Activated naive CD8-positive, alpha-beta T cell treated with anti-CD3 and anti-CD28 coated beads for 36 hours (primary cell): ENCODE measurements at regions not wholly inside any gene's neighbourhood (a gene's known extent, or its start where the extent isn't known, plus 50 kb on each side); places are given as distances from the start of the nearest gene placed in this dataset.
"Not testable (repeated sequence)": the region's sequence is repeated elsewhere in the genome, so short reads cannot be mapped to it uniquely, and the experiment has no call there.

Source experiments
- DNase-seq: peaks from one replicate; pipeline ENCODE4 v3.0.0; 2021
- H3K27ac Mint-ChIP-seq: one replicate; pipeline ENCODE4 v1.8.0; 2022; ENCODE audit warnings: mild to moderate bottlenecking, moderate library complexity, mixed read lengths
- H3K27me3 Mint-ChIP-seq: one replicate; pipeline ENCODE4 v1.8.0; 2022; ENCODE audit warnings: mild to moderate bottlenecking, mixed read lengths
- H3K36me3 Mint-ChIP-seq: one replicate; pipeline ENCODE4 v1.8.0; 2021; ENCODE audit warnings: mild to moderate bottlenecking, mixed read lengths
- H3K4me1 Mint-ChIP-seq: one replicate; pipeline ENCODE4 v1.8.0; 2021; ENCODE audit warnings: mixed read lengths
- H3K4me3 Mint-ChIP-seq: one replicate; pipeline ENCODE4 v1.8.0; 2022; ENCODE audit warnings: mild to moderate bottlenecking, moderate library complexity, mixed read lengths
- H3K9me3 Mint-ChIP-seq: one replicate; pipeline ENCODE4 v1.8.0; 2022; ENCODE audit warnings: mixed read lengths

DNA sequence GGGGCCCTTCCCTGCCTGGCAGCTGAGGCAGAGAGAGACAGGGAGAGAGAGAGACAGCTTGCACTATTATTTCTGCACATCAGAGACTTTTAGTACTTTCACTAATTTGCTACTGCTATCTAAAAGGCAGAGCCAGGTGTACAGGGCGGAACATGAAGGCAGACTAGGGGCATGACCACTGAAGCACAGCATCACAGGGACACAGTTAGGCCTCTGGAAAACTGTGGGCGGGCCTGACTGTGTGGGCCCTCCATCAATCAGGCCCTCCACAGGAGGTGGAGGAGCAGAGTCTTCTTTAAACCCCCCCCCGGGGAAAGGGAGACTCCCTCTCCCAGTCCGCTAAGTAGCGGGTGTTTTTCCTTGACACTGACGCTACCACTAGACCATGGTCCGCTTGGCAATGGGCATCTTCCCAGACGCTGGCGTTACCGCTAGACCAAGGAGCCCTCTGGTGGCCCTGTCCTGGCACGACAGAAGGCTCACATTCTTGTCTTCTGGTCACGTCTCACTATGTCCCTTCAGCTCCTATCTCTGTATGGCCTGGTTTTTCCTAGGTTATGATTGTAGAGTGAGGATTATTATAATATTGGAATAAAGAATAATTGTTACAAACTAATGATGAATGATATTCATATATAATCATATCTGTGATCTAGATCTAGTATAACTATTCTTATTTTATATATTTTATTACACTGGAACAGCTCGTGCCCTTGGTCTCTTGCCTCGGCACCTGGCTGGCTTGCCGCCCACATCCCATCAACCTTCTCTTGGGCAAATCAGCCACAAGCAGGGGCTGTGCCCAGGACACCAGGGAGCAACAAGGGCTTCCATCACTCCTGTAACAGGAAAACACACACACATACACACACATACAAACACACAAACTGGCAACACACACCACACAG lies 60.7 kb upstream of the PPP2R2D start:
- not testable (repeated sequence) for H3K27me3 Mint-ChIP-seq, H3K4me3 Mint-ChIP-seq, H3K36me3 Mint-ChIP-seq, H3K9me3 Mint-ChIP-seq, H3K4me1 Mint-ChIP-seq, H3K27ac Mint-ChIP-seq, DNase-seq

- Mint-ChIP-seq H3K27ac (no peak overlapping the region), H3K27me3 (no peaks in the 10 kb centered on the region), H3K9me3 (no peaks in the 10 kb centered on the region), H3K4me3 (no peak overlapping the region), H3K36me3 (no peaks in the 10 kb centered on the region), H3K4me1 (no peaks in the 10 kb centered on the region)
- DNase-seq: no peak
These were observed 60.1 kb upstream of the PPP2R2D start for GRCh38 chr10:131840788-131841118.

DNA sequence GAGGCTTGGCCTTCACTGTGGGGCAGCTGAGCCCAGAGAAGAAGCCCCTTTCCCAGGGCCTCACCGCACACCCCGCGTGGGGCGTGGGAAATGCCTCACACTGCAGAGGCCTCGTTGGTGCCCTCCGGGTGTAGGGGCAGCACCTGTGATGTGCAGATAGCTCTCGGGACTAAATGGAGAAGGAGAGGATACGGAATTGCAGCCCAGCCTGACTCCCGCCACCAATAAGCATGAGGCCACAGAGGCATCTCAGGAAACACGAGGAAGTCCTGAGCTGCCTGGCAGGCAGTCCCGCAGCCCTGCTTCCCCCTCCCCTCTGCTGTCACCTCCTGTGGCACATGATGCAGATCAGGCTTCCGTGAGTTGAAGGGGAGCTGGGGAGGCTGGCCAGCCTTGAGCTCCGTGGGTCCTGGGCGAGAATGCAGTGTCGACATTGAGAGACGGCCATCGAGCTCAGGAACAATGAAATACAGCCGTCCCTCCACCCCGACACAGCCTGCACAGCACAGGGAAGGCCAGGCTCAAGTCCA lies 59.6 kb upstream of the PPP2R2D start:
- no peaks in the 10 kb centered on the region for H3K4me1 Mint-ChIP-seq
- no peaks in the 10 kb centered on the region for H3K27me3 Mint-ChIP-seq
- DNase-seq: no peak
- H3K9me3 Mint-ChIP-seq: no peaks in the 10 kb centered on the region
- H3K27ac Mint-ChIP-seq: no peak overlapping the region
- no peaks in the 10 kb centered on the region for H3K36me3 Mint-ChIP-seq
- H3K4me3 Mint-ChIP-seq: no peak overlapping the region

- Mint-ChIP-seq H3K4me1 (no peaks in the 10 kb centered on the region), H3K27ac (no peak overlapping the region), H3K9me3 (no peaks in the 10 kb centered on the region), H3K36me3 (no peaks in the 10 kb centered on the region), H3K4me3 (no peak overlapping the region), H3K27me3 (no peaks in the 10 kb centered on the region)
- no peak for DNase-seq
These were observed 59.1 kb upstream of the PPP2R2D start for GRCh38 chr10:131841661-131842139.

- DNase-seq: no peak
- Mint-ChIP-seq H3K27ac (no peak overlapping the region), H3K9me3 (no peaks in the 10 kb centered on the region), H3K4me3 (no peak overlapping the region), H3K27me3 (no peaks in the 10 kb centered on the region), H3K36me3 (no peaks in the 10 kb centered on the region), H3K4me1 (no peaks in the 10 kb centered on the region)
These were observed 58.3 kb upstream of the PPP2R2D start for GRCh38 chr10:131842351-131843088.

GRCh38 chr10:131843089-131843595 lies 57.7 kb upstream of the PPP2R2D start:
- no peaks in the 10 kb centered on the region for H3K36me3 Mint-ChIP-seq
- no peaks in the 10 kb centered on the region for H3K4me1 Mint-ChIP-seq
- DNase-seq: no peak
- no peak overlapping the region for H3K27ac Mint-ChIP-seq
- no peak overlapping the region for H3K4me3 Mint-ChIP-seq
- H3K9me3 Mint-ChIP-seq: no peaks in the 10 kb centered on the region
- H3K27me3 Mint-ChIP-seq: no peaks in the 10 kb centered on the region

GRCh38 chr10:131843881-131844284 lies 56.9 kb upstream of the PPP2R2D start:
- no peaks in the 10 kb centered on the region for H3K4me1 Mint-ChIP-seq
- no peak overlapping the region for H3K4me3 Mint-ChIP-seq
- no peak overlapping the region for H3K27ac Mint-ChIP-seq
- H3K36me3 Mint-ChIP-seq: no peaks in the 10 kb centered on the region
- DNase-seq: no peak
- H3K27me3 Mint-ChIP-seq: no peaks in the 10 kb centered on the region
- no peaks in the 10 kb centered on the region for H3K9me3 Mint-ChIP-seq

- no peaks in the 10 kb centered on the region for H3K36me3 Mint-ChIP-seq
- H3K9me3 Mint-ChIP-seq: no peaks in the 10 kb centered on the region
- no peak overlapping the region for H3K27ac Mint-ChIP-seq
- no peak overlapping the region for H3K4me3 Mint-ChIP-seq
- no peak for DNase-seq
- no peaks in the 10 kb centered on the region for H3K27me3 Mint-ChIP-seq
- no peaks in the 10 kb centered on the region for H3K4me1 Mint-ChIP-seq
These were observed 56.2 kb upstream of the PPP2R2D start for GRCh38 chr10:131844529-131845084.

- no peaks in the 10 kb centered on the region for H3K4me1 Mint-ChIP-seq
- no peaks in the 10 kb centered on the region for H3K36me3 Mint-ChIP-seq
- no peaks in the 10 kb centered on the region for H3K27me3 Mint-ChIP-seq
- H3K4me3 Mint-ChIP-seq: no peak overlapping the region
- peaks cover 1% of the 10 kb centered on the region for H3K9me3 Mint-ChIP-seq
- H3K27ac Mint-ChIP-seq: no peak overlapping the region
- DNase-seq: no peak
These were observed 55.1 kb upstream of the PPP2R2D start for GRCh38 chr10:131845505-131846239.

DNA sequence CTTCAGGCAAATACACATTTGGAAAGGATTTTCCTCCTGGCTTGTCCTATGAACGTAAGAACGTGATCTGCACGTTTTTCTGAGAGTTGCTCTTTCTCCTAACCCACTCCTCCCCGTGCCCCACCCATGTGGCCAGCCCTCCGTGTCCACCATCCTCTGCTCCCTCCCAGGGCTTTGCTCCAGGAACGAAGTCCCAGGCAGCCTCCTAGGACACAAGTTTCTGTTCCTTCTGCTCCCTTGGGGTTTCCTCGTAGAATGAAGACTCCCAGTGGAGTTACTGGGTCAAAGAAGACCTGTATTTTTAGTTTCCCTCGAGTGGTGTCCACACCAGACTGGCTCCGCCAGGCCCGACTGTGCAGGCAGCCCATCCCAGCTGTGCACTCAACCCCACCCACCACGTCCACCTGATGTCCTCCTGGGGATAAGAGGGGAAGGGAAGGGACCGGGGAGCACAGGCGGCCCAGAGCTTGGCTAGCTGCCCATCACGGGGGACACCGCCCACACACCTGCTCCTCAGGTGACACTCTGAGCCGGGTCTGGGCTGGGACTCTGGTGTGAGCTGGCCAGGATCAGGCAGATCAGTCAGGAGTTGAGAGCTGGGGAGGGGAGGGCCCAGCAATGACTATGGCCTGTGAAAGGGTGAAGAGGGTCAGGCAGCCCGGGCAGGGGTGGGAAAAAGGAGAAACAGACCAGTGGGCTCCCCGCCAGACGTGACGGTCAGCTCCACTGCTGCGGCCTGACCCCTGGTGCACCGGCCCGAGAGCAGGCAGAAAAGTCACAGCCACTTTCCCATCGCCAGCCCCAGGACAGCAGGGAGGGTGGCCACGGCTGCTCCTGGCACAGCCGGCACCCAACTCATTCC lies 54.3 kb upstream of the PPP2R2D start:
- no peaks in the 10 kb centered on the region for H3K36me3 Mint-ChIP-seq
- no peak overlapping the region for H3K4me3 Mint-ChIP-seq
- DNase-seq: no peak

GRCh38 chr10:131847241-131847783 lies 53.5 kb upstream of the PPP2R2D start:
- no peak for DNase-seq
- Mint-ChIP-seq H3K4me3 (no peak overlapping the region), H3K9me3 (peaks cover 4% of the 10 kb centered on the region), H3K27ac (no peak overlapping the region), H3K4me1 (no peaks in the 10 kb centered on the region), H3K27me3 (no peaks in the 10 kb centered on the region), H3K36me3 (no peaks in the 10 kb centered on the region)

More for the DNA sequence above, 54.3 kb upstream of the PPP2R2D start:
- H3K4me1 Mint-ChIP-seq: no peaks in the 10 kb centered on the region
- H3K9me3 Mint-ChIP-seq: peaks cover 4% of the 10 kb centered on the region
- H3K27me3 Mint-ChIP-seq: no peaks in the 10 kb centered on the region
- H3K27ac Mint-ChIP-seq: no peak overlapping the region

GRCh38 chr10:131848296-131848695 lies 52.5 kb upstream of the PPP2R2D start:
- no peaks in the 10 kb centered on the region for H3K36me3 Mint-ChIP-seq
- no peak for DNase-seq
- no peak overlapping the region for H3K4me3 Mint-ChIP-seq
- no peaks in the 10 kb centered on the region for H3K4me1 Mint-ChIP-seq
- H3K9me3 Mint-ChIP-seq: peaks cover 4% of the 10 kb centered on the region
- H3K27me3 Mint-ChIP-seq: no peaks in the 10 kb centered on the region
- H3K27ac Mint-ChIP-seq: no peak overlapping the region

DNA sequence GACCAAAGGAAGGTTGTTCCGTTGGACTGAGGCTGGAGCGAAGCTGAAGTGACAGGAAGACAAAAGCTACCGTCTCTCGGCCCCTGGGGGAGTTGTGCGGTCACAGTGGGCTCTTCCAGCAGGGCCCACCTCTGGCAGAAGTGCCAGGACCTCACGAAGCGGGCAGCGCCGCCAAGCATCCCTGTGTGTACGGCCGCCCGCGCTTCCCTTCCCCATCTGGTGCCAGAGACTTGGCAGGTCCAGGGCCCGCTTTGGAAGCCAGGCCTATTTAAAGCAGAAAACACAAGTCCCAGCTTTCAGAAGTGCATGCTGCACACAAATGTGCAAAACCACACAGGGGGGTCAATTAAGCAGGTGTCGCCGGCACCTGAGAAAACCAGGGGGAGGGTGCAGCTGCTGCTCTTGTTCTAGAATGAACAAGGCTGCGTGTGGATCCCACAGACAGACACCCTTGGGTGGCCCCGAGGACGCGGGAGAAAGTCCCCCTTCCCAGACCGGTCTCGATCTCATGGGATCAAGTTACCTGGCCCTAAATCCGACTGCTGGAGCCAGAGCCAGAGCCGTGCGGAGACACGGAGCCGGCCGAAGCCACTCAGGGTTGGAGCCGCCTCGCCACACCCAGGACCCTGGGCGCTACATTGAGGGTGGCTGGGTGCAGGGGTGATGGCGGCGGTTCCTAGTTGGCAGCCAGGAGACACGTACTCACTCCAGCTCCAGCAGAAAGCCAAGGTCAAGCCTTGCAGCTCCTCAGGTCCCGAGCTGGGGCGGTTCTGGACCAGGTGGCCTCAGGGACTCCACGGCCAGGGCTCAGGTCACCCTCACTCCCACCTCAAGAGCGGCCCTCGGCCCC lies 51.8 kb upstream of the PPP2R2D start:
- H3K27me3 Mint-ChIP-seq: no peaks in the 10 kb centered on the region
- H3K36me3 Mint-ChIP-seq: no peaks in the 10 kb centered on the region
- H3K4me1 Mint-ChIP-seq: no peaks in the 10 kb centered on the region
- H3K9me3 Mint-ChIP-seq: peaks cover 4% of the 10 kb centered on the region
- DNase-seq: no peak
- no peak overlapping the region for H3K27ac Mint-ChIP-seq
- H3K4me3 Mint-ChIP-seq: no peak overlapping the region
